Central memory CD8-positive, alpha-beta T cell (primary cell): ENCODE measurements at regions not wholly inside any gene's neighbourhood (a gene's known extent, or its start where the extent isn't known, plus 50 kb on each side); places are given as distances from the start of the nearest gene placed in this dataset.
"Not testable (repeated sequence)": the region's sequence is repeated elsewhere in the genome, so short reads cannot be mapped to it uniquely, and the experiment has no call there.

Source experiments
- ATAC-seq: fragments of 150-1000 bp; cut with Tn5 transposase; replicated peaks from 2 replicates; pipeline ENCODE4 v1.10.0; 2022; ENCODE audit warnings: mild to moderate bottlenecking, moderate FRiP score, moderate number of reproducible peaks; ENCODE audit not compliant: poor library complexity, severe bottlenecking; ENCODE audit errors: extremely low read depth
- DNase-seq, 2 donors: peaks; one replicate each; pipeline ENCODE4 v3.0.0; 2021; ENCODE audit warnings: low spot score in 2 of 2
- H3K27ac Mint-ChIP-seq: one replicate; pipeline ENCODE4 v1.8.0; 2022; ENCODE audit warnings: low read depth, mild to moderate bottlenecking, moderate library complexity, mixed read lengths
- H3K27me3 Mint-ChIP-seq: one replicate; pipeline ENCODE4 v1.8.0; 2022; ENCODE audit warnings: mixed read lengths
- H3K36me3 Mint-ChIP-seq: one replicate; pipeline ENCODE4 v1.8.0; 2022; ENCODE audit warnings: mild to moderate bottlenecking, moderate library complexity, mixed read lengths; ENCODE audit not compliant: insufficient read depth
- H3K4me1 Mint-ChIP-seq: one replicate; pipeline ENCODE4 v1.8.0; 2022; ENCODE audit warnings: mixed read lengths
- H3K4me3 Mint-ChIP-seq: one replicate; pipeline ENCODE4 v1.8.0; 2022; ENCODE audit warnings: mild to moderate bottlenecking, moderate library complexity, mixed read lengths
- H3K9me3 Mint-ChIP-seq: one replicate; pipeline ENCODE4 v1.8.0; 2022; ENCODE audit warnings: mixed read lengths

DNA sequence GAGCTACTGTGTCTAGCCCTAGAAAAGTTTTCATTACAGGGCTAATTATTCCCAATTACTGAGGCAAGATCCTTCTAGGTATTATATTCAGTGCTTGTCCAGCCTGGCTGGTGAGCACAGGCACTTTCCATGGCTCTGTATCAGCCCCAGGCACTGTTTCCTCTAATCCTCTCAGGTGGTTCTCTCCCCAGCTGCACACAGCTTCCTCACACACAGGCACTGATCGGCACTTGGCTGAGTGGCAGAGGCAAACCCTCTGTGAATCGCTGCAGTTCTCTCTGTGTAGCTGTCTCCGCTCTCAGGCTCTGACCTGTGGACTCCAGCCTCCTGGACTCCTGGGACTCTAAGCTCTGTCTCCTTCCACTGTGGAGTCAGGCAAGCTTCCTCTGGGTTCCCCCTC lies 318.1 kb downstream of the KLF13 start:
- peaks cover 72% of the 10 kb centered on the region for H3K27me3 Mint-ChIP-seq
- DNase-seq, ATAC-seq, H3K4me3 Mint-ChIP-seq, H3K9me3 Mint-ChIP-seq, H3K36me3 Mint-ChIP-seq, H3K4me1 Mint-ChIP-seq, H3K27ac Mint-ChIP-seq: not testable (repeated sequence)

DNA sequence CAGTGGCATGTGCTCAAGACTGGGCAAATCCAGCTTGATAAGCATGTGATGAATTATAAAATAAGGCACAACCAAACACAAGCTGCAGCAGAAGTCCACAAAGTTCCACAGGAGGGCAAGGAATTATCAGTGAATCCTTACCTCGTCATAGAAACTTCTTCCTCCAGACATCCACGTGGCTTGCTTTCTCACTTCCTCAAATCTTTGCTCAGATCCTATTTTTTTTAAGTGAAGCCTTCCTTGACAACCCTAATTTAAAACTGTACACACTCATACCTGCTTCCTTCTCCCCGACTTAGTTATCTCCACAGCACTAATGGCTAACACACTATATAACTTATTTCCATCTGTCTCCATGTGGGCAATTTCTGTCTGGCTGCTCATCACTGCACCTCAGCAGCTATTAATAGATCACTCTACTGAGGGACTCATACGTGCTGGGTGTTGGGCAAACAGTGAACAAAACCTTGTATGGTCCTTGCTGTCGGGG lies 320.7 kb downstream of the KLF13 start:
- H3K27me3 Mint-ChIP-seq: peaks cover 76% of the 10 kb centered on the region
- H3K4me3 Mint-ChIP-seq, H3K36me3 Mint-ChIP-seq, H3K27ac Mint-ChIP-seq, DNase-seq, H3K4me1 Mint-ChIP-seq, H3K9me3 Mint-ChIP-seq, ATAC-seq: not testable (repeated sequence)

- DNase-seq, H3K4me1 Mint-ChIP-seq, H3K4me3 Mint-ChIP-seq, H3K36me3 Mint-ChIP-seq, ATAC-seq, H3K27ac Mint-ChIP-seq, H3K9me3 Mint-ChIP-seq: not testable (repeated sequence)
- peaks cover 57% of the 10 kb centered on the region for H3K27me3 Mint-ChIP-seq
Observed at GRCh38 chr15:31649634-31650033, 323.0 kb downstream of the KLF13 start.

DNA sequence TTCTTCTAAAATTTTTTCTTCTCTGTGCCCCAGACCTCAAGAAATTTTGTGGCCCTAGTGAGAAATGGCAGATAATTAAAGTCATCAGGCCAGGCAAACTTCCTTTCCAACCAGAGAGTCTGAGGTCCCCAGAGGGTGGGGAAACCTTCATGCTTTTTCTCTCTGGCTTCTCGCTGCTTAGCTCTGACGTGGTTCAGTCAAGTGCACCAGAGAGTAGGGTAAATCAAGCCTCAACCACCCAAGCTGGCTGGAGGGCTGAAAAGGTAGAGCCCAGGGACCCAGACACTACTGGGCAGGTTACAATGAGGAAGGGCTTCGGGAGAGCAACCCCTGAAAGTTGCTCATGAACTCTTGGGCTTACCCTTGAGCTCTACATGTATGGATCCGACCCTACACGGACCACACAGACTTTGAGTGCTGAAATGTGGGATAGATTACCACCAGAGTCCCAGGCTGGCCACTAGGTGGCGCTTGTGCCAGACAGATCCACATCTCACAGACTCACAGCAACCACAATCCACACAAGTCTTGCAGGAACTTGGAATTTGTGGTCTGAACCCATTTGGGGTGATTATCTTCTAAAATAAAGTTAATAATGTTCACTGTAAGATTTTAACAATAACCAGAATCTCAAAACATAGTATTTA lies 323.5 kb downstream of the KLF13 start:
- peaks cover 52% of the 10 kb centered on the region for H3K27me3 Mint-ChIP-seq
- not testable (repeated sequence) for H3K4me1 Mint-ChIP-seq, H3K4me3 Mint-ChIP-seq, H3K27ac Mint-ChIP-seq, H3K9me3 Mint-ChIP-seq, H3K36me3 Mint-ChIP-seq
- DNase-seq (peak; percentile 15 to 21), ATAC-seq (peak; percentile 49)

DNA sequence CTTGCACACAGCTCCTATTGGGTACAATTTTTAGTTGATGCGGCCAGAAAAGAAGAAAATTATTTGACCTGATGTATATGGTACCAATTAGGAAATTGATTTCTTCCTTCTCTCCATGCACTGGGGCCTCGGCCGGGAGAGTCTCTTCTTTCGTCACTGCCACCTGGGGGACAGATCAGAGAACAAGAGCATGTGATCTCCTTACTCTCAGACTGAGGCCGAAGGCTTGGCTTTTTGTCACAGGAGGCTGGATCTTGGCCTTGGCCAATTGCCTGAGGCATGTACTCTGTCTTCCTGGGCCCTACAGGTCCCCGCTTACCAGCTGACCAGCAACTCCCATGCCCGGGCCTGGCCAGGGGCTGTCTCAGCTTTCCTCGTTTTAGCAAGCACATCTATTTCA lies 330.3 kb downstream of the KLF13 start:
- ATAC-seq, H3K36me3 Mint-ChIP-seq, H3K27ac Mint-ChIP-seq, H3K9me3 Mint-ChIP-seq, DNase-seq, H3K4me1 Mint-ChIP-seq, H3K4me3 Mint-ChIP-seq: not testable (repeated sequence)
- H3K27me3 Mint-ChIP-seq: peaks cover 12% of the 10 kb centered on the region

DNA sequence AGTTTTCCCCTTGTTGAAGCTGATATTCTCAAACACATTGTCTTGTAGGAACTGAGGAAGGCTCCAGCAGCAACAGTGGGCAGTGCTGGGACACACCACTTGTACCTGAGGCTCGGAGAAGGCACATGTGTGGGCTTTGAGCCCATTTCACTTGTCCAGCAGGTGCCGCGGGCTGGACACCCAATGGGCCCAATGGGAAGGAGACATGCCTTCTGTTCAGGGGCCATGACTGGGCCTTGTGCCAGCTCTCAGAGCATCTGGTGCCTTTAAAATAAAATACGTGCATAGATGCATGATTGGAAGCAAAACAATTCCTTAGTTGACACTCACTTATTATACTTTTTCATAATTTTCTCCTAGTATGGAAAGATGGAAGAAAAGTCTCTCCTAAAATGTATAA lies 334.2 kb downstream of the KLF13 start:
- H3K36me3 Mint-ChIP-seq: no peaks in the 10 kb centered on the region
- H3K27ac Mint-ChIP-seq: no peak overlapping the region
- H3K27me3 Mint-ChIP-seq: peaks cover 29% of the 10 kb centered on the region
- H3K4me3 Mint-ChIP-seq: no peak overlapping the region
- ATAC-seq (no peak), DNase-seq (no peak)
- no peaks in the 10 kb centered on the region for H3K4me1 Mint-ChIP-seq
- no peaks in the 10 kb centered on the region for H3K9me3 Mint-ChIP-seq

DNA sequence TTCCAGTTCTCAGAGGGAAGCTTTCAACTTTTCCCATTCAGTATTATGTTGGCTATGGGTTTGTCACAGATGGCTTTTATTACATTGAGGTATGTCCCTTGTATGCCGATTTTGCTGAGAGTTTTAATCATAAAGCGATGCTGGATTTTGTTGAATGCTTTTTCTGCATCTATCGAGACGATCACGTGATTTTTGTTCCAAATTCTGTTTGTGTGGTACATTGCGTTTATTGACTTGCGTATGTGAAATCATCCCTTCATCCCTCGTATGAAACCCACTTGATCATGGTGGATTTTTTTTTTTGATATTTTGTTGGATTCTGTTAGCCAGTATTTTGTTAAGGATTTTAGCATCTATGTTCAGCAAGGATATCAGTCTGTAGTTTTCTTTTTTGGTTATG lies 339.1 kb downstream of the KLF13 start:
- peaks cover 54% of the 10 kb centered on the region for H3K27me3 Mint-ChIP-seq
- not testable (repeated sequence) for H3K4me1 Mint-ChIP-seq, ATAC-seq, H3K27ac Mint-ChIP-seq, DNase-seq, H3K9me3 Mint-ChIP-seq, H3K36me3 Mint-ChIP-seq, H3K4me3 Mint-ChIP-seq

- H3K9me3 Mint-ChIP-seq, DNase-seq, H3K4me3 Mint-ChIP-seq, H3K27ac Mint-ChIP-seq, ATAC-seq, H3K36me3 Mint-ChIP-seq, H3K4me1 Mint-ChIP-seq: not testable (repeated sequence)
- H3K27me3 Mint-ChIP-seq: peaks cover 67% of the 10 kb centered on the region
Observed at GRCh38 chr15:31669158-31669908, 342.7 kb downstream of the KLF13 start.

DNA sequence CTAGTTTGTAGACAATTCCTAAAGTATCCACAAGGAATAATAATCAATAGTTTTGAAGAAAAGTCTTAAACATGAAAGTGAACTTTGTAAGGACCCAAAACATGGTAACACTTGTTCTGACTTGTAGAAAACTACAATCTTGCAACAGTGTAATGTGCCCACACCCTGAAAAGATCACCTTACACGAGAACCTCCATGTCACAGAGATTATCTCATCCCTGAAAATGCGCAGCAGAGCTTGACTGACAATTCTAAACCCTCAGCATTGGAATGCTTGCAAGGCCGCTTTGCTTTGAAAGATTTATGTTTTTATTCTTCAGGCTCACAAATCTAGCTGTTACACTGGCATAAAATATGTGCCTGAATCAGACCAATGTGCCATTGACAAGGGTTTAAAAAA lies 346.6 kb downstream of the KLF13 start:
- ATAC-seq, H3K9me3 Mint-ChIP-seq, DNase-seq, H3K4me1 Mint-ChIP-seq, H3K4me3 Mint-ChIP-seq, H3K27ac Mint-ChIP-seq, H3K36me3 Mint-ChIP-seq: not testable (repeated sequence)
- peaks cover 42% of the 10 kb centered on the region for H3K27me3 Mint-ChIP-seq

- H3K27ac Mint-ChIP-seq, ATAC-seq, H3K36me3 Mint-ChIP-seq, H3K4me1 Mint-ChIP-seq, DNase-seq, H3K9me3 Mint-ChIP-seq, H3K4me3 Mint-ChIP-seq: not testable (repeated sequence)
- H3K27me3 Mint-ChIP-seq: peaks cover 21% of the 10 kb centered on the region
Observed at GRCh38 chr15:31681529-31682259, 348.6 kb upstream of the CHRNA7 start.

DNA sequence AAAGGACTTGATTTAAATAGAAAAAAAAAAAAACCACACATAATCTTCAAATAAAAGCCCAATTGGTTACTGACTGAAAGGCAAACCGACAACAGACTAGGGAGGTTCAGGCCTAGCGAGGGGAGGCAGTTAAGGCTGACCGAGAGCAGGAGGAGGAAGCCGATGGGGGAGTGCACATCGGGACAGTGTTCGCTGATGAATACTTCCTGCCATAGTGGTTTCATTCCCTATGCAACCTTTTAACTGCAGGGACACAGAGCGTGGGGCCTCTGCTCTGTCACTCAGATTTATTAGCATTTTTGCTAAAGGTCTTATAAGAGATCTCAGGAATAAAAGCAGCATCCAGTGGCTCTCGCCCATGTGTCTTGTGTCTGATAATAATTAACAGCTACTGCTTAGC lies 343.2 kb upstream of the CHRNA7 start:
- H3K36me3 Mint-ChIP-seq, H3K27ac Mint-ChIP-seq, H3K4me3 Mint-ChIP-seq, H3K9me3 Mint-ChIP-seq, H3K4me1 Mint-ChIP-seq, ATAC-seq, DNase-seq: not testable (repeated sequence)
- peaks cover 29% of the 10 kb centered on the region for H3K27me3 Mint-ChIP-seq

- ATAC-seq, H3K4me1 Mint-ChIP-seq, H3K27me3 Mint-ChIP-seq, H3K27ac Mint-ChIP-seq, H3K36me3 Mint-ChIP-seq, H3K4me3 Mint-ChIP-seq, DNase-seq, H3K9me3 Mint-ChIP-seq: not testable (repeated sequence)
Observed at GRCh38 chr15:31696509-31696908, 333.8 kb upstream of the CHRNA7 start.
